ENCODE measurements at regions not wholly inside any gene's neighbourhood (a gene's known extent, or its start where the extent isn't known, plus 50 kb on each side); places are given as distances from the start of the nearest gene placed in this dataset.

DNA sequence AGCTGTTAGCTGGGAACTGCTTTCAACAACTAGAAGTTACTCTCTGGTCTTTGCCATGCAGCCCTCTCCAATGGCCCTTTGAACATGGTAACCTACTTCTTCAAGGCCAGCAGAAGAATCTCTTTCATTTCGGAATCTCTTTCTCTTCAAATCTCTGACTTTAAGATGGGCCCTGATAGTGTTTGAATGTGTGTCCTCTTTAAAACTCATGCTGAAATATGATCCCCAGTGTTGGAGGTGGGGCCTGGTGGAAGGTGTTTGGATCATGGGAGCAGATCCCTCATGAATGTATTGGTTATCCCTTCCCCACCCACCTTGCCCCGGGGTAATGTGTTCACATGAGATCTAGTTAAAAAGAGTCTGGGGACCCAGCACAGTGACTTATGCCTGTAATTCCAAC is 54.5 kb upstream of the SOX13 start:
- no CpG with 5 or more reads among the region's 2 CpGs for WGBS (ENCODE audit: insufficient coverage, low lambda C conversion rate)
- Histone ChIP-seq H3K36me3 (ENCODE audit: control insufficient read depth, insufficient read depth, low read length) (no peaks in the 10 kb centered on the region), H3K27me3 (ENCODE audit: control insufficient read depth, insufficient read depth, low read length) (no peaks in the 10 kb centered on the region), H3K27ac (ENCODE audit: low read length) (no peak overlapping the region), H3K4me1 (ENCODE audit: control insufficient read depth, insufficient read depth, low read length) (no peaks in the 10 kb centered on the region), H3K9me3 (ENCODE audit: control insufficient read depth, low read depth, low read length) (no peaks in the 10 kb centered on the region), H3K4me3 (ENCODE audit: low read length) (no peak overlapping the region)
- no peak for DNase-seq
